T-cell (primary cell): ENCODE measurements at regions not wholly inside any gene's neighbourhood (a gene's known extent, or its start where the extent isn't known, plus 50 kb on each side); places are given as distances from the start of the nearest gene placed in this dataset.

Source experiments
- ATAC-seq, 4 experiments: fragments of 200-7000 bp in 3 of 4; fragments of 150-1000 bp in 1 of 4; cut with Tn5 transposase; replicated peaks in 1 of 4; 1 replicate in 3 of 4; 2 replicates in 1 of 4; pipeline ENCODE4 v1.10.0; 2021; ENCODE audit warnings: moderate library complexity in 3 of 4, mild to moderate bottlenecking in 2 of 4, moderate number of reproducible peaks in 1 of 4
- CTCF ChIA-PET, 2 donors: fragments of 300-600 bp; sonication (Branson Sonifier 250); formaldehyde crosslinking; loops; one replicate each; lab custom pipeline; 2022; ENCODE audit warnings: antibody characterized with exemption in 2 of 2; lab: Charles Lee
- POLR2A ChIA-PET, 2 donors: fragments of 300-600 bp; sonication (Branson Sonifier 250); formaldehyde crosslinking; loops; one replicate each; lab custom pipeline; 2022; ENCODE audit warnings: antibody characterized with exemption in 2 of 2; lab: Charles Lee
- DNase-seq, 35 experiments: peaks; one replicate each; pipeline versions ENCODE4 v3.0.0 to v3.0.0-alpha.2; 2013 to 2023
- H3K27ac ChIP-seq: one replicate; pipeline ENCODE4 v1.5.1; 2013; ENCODE audit warnings: low read length
- H3K27me3 ChIP-seq, 2 experiments: replicated peaks in 1 of 2; 1 replicate in 1 of 2; 2 replicates in 1 of 2; pipeline versions ENCODE4 v1.6.1 to v1.7.0; 2013; ENCODE audit warnings: low read length in 1 of 2, mixed read lengths in 1 of 2; ENCODE audit not compliant: control insufficient read depth in 2 of 2, insufficient read depth in 2 of 2; ENCODE audit errors: extremely low read depth in 1 of 2
- H3K36me3 ChIP-seq, 2 donors: 1 replicate in 1 of 2; 2 replicates in 1 of 2; pipeline versions ENCODE4 v1.6.1 to v1.7.0; 2013; ENCODE audit warnings: low read length in 1 of 2; ENCODE audit not compliant: control insufficient read depth in 2 of 2, insufficient read depth in 1 of 2; ENCODE audit errors: extremely low read depth in 1 of 2
- H3K4me1 ChIP-seq, 2 experiments: 1 replicate in 1 of 2; 2 replicates in 1 of 2; pipeline versions ENCODE4 v1.6.1 to v1.7.0; 2013; ENCODE audit warnings: low read length in 2 of 2, mixed read lengths in 1 of 2; ENCODE audit not compliant: insufficient read depth in 2 of 2, control insufficient read depth in 1 of 2; ENCODE audit errors: extremely low read depth in 1 of 2
- H3K4me3 ChIP-seq, 2 donors: 1 replicate in 1 of 2; 2 replicates in 1 of 2; pipeline versions ENCODE4 v1.5.1 to v1.7.0; 2013; ENCODE audit warnings: mild to moderate bottlenecking in 2 of 2, low read length in 1 of 2, moderate library complexity in 1 of 2; ENCODE audit not compliant: control insufficient read depth in 1 of 2; ENCODE audit errors: extremely low read depth in 1 of 2
- H3K9me3 ChIP-seq: 2 replicates; pipeline ENCODE4 v1.7.0; 2013
- H3K27ac Mint-ChIP-seq, 2 donors: one replicate each; pipeline ENCODE4 v1.8.0; 2020 to 2021; ENCODE audit warnings: mild to moderate bottlenecking in 2 of 2, mixed read lengths in 2 of 2
- H3K27me3 Mint-ChIP-seq, 2 donors: one replicate each; pipeline ENCODE4 v1.8.0; 2021 to 2022; ENCODE audit warnings: mixed read lengths in 2 of 2
- H3K36me3 Mint-ChIP-seq: one replicate; pipeline ENCODE4 v1.8.0; 2021; ENCODE audit warnings: mixed read lengths
- H3K4me1 Mint-ChIP-seq, 3 donors: one replicate each; pipeline ENCODE4 v1.8.0; 2020 to 2022; ENCODE audit warnings: mixed read lengths in 3 of 3, mild to moderate bottlenecking in 1 of 3
- H3K4me3 Mint-ChIP-seq, 3 donors: one replicate each; pipeline ENCODE4 v1.8.0; 2020 to 2022; ENCODE audit warnings: mild to moderate bottlenecking in 3 of 3, mixed read lengths in 3 of 3, moderate library complexity in 3 of 3
- H3K9me3 Mint-ChIP-seq, 3 donors: one replicate each; pipeline ENCODE4 v1.8.0; 2020 to 2022; ENCODE audit warnings: mixed read lengths in 3 of 3
- WGBS: methylation state at CpG from one replicate; pipeline ENCODE4 v1.1.5; 2013; ENCODE audit warnings: missing lambda C conversion rate; ENCODE audit not compliant: insufficient coverage; 5-methylcytosine and 5-hydroxymethylcytosine counted together

- Mint-ChIP-seq H3K36me3 (peaks cover 4% of the 10 kb centered on the region), H3K27me3 (peaks cover 0 to 3% of the 10 kb centered on the region in 2 donors), H3K27ac (no peak overlapping the region), H3K9me3 (no peaks in the 10 kb centered on the region), H3K4me3 (no peak overlapping the region), H3K4me1 (no peaks in the 10 kb centered on the region)
- H3K4me3 ChIP-seq: no peak overlapping the region
- ChIA-PET POLR2A (no interaction called here), CTCF (no interaction called here)
- H3K27ac ChIP-seq: no peak overlapping the region
- H3K27me3 ChIP-seq: peaks cover 0 to 14% of the 10 kb centered on the region in 2 experiments
- no peak for DNase-seq
- H3K9me3 ChIP-seq: no peaks in the 10 kb centered on the region
- H3K4me1 ChIP-seq: no peaks in the 10 kb centered on the region
- no peak for ATAC-seq
- WGBS: no CpG with 5 or more reads among the region's 2 CpGs
- H3K36me3 ChIP-seq: no peaks in the 10 kb centered on the region
Measured at GRCh38 chr14:71185637-71186036, 278.4 kb downstream of the PCNX1 start.

GRCh38 chr14:71187633-71188356, 280.5 kb downstream of the PCNX1 start:
- H3K27ac Mint-ChIP-seq: no peak overlapping the region
- H3K9me3 ChIP-seq: no peaks in the 10 kb centered on the region
- H3K4me1 ChIP-seq: no peaks in the 10 kb centered on the region
- peaks cover 0 to 3% of the 10 kb centered on the region in 2 donors for H3K36me3 ChIP-seq
- no peak overlapping the region for H3K4me3 Mint-ChIP-seq
- H3K36me3 Mint-ChIP-seq: peaks cover 4% of the 10 kb centered on the region
- 88% methylated on average over 6 of the region's 11 CpGs for WGBS
- ATAC-seq (no peak), DNase-seq (no peak)
- no peaks in the 10 kb centered on the region for H3K4me1 Mint-ChIP-seq
- POLR2A ChIA-PET: interaction anchor here (0.6 kb wide), 2 partner anchors 25 to 695 kb away, joined by 4 to 6 read pairs; no protein-coding TSS in a partner anchor
- H3K27me3 ChIP-seq: peaks cover 0 to 14% of the 10 kb centered on the region in 2 experiments
- H3K9me3 Mint-ChIP-seq: no peaks in the 10 kb centered on the region
- H3K27ac ChIP-seq: no peak overlapping the region
- CTCF ChIA-PET: no interaction called here
- no peak overlapping the region for H3K4me3 ChIP-seq
- H3K27me3 Mint-ChIP-seq: peaks cover 0 to 8% of the 10 kb centered on the region in 2 donors

- no peak overlapping the region for H3K27ac Mint-ChIP-seq
- WGBS: no CpG with 5 or more reads among the region's 5 CpGs
- H3K27ac ChIP-seq: no peak overlapping the region
Measured at GRCh38 chr14:71190770-71191374, 283.6 kb downstream of the PCNX1 start.

GRCh38 chr14:71193663-71194062, 286.4 kb downstream of the PCNX1 start:
- Histone ChIP-seq H3K4me1 (no peaks in the 10 kb centered on the region), H3K9me3 (no peaks in the 10 kb centered on the region), H3K36me3 (peaks cover 0 to 3% of the 10 kb centered on the region in 2 donors), H3K27ac (no peak overlapping the region), H3K4me3 (no peak overlapping the region), H3K27me3 (peaks cover 0 to 4% of the 10 kb centered on the region in 2 experiments)
- no peak overlapping the region for H3K4me3 Mint-ChIP-seq
- H3K27me3 Mint-ChIP-seq: peaks cover 0 to 4% of the 10 kb centered on the region in 2 donors
- POLR2A ChIA-PET: interaction anchor here in 1 of 2 donors (0.6 kb wide), 1 partner anchor 400 kb away, joined by 3 read pairs; no protein-coding TSS in a partner anchor
- no peaks in the 10 kb centered on the region for H3K36me3 Mint-ChIP-seq
- CTCF ChIA-PET: no interaction called here
- DNase-seq (no peak), ATAC-seq (no peak)
- no peaks in the 10 kb centered on the region for H3K9me3 Mint-ChIP-seq
- H3K4me1 Mint-ChIP-seq: no peaks in the 10 kb centered on the region
- no peak overlapping the region for H3K27ac Mint-ChIP-seq
- 20% methylated on average over 1 of the region's 1 CpG for WGBS

More at GRCh38 chr14:71190770-71191374, 283.6 kb downstream of the PCNX1 start:
- Histone ChIP-seq H3K9me3 (no peaks in the 10 kb centered on the region), H3K27me3 (peaks cover 0 to 6% of the 10 kb centered on the region in 2 experiments), H3K4me1 (no peaks in the 10 kb centered on the region), H3K4me3 (no peak overlapping the region), H3K36me3 (peaks cover 0 to 3% of the 10 kb centered on the region in 2 donors)
- no peaks in the 10 kb centered on the region for H3K9me3 Mint-ChIP-seq
- ChIA-PET CTCF (interaction anchor here in 1 of 2 donors (1.0 kb wide), 1 partner anchor 23 kb away, joined by 3 read pairs; no protein-coding TSS in a partner anchor), POLR2A (no interaction called here)
- ATAC-seq (no peak), DNase-seq (no peak)
- H3K4me1 Mint-ChIP-seq: no peaks in the 10 kb centered on the region
- no peak overlapping the region for H3K4me3 Mint-ChIP-seq
- H3K36me3 Mint-ChIP-seq: peaks cover 4% of the 10 kb centered on the region
- H3K27me3 Mint-ChIP-seq: peaks cover 0 to 8% of the 10 kb centered on the region in 2 donors

GRCh38 chr14:71194251-71194650, 287.0 kb downstream of the PCNX1 start:
- ATAC-seq (no peak), DNase-seq (no peak)
- ChIA-PET POLR2A (no interaction called here), CTCF (no interaction called here)
- 100% methylated on average over 1 of the region's 1 CpG for WGBS
- Histone ChIP-seq H3K9me3 (no peaks in the 10 kb centered on the region), H3K4me1 (no peaks in the 10 kb centered on the region), H3K36me3 (peaks cover 0 to 3% of the 10 kb centered on the region in 2 donors), H3K4me3 (no peak overlapping the region), H3K27ac (no peak overlapping the region), H3K27me3 (peaks cover 0 to 4% of the 10 kb centered on the region in 2 experiments)
- no peak overlapping the region for H3K27ac Mint-ChIP-seq
- peaks cover 0 to 4% of the 10 kb centered on the region in 2 donors for H3K27me3 Mint-ChIP-seq
- H3K4me1 Mint-ChIP-seq: no peaks in the 10 kb centered on the region
- H3K4me3 Mint-ChIP-seq: no peak overlapping the region
- no peaks in the 10 kb centered on the region for H3K36me3 Mint-ChIP-seq
- H3K9me3 Mint-ChIP-seq: no peaks in the 10 kb centered on the region

GRCh38 chr14:71196921-71197320, 289.7 kb downstream of the PCNX1 start:
- POLR2A ChIA-PET: interaction anchor here in 1 of 2 donors (0.6 kb wide), 1 partner anchor 668 kb away, joined by 5 read pairs; no protein-coding TSS in a partner anchor
- ATAC-seq (no peak), DNase-seq (no peak)
- WGBS: 92% methylated on average over 4 of the region's 6 CpGs
- H3K36me3 ChIP-seq: peaks cover 0 to 3% of the 10 kb centered on the region in 2 donors
- H3K9me3 Mint-ChIP-seq: no peaks in the 10 kb centered on the region
- H3K9me3 ChIP-seq: no peaks in the 10 kb centered on the region
- no peaks in the 10 kb centered on the region for H3K4me1 Mint-ChIP-seq
- H3K4me3 ChIP-seq: no peak overlapping the region
- no peak overlapping the region for H3K4me3 Mint-ChIP-seq
- CTCF ChIA-PET: no interaction called here
- H3K27me3 ChIP-seq: peaks cover 0 to 8% of the 10 kb centered on the region in 2 experiments
- peaks cover 0 to 3% of the 10 kb centered on the region in 2 donors for H3K27me3 Mint-ChIP-seq
- H3K36me3 Mint-ChIP-seq: no peaks in the 10 kb centered on the region
- H3K27ac ChIP-seq: no peak overlapping the region
- H3K4me1 ChIP-seq: no peaks in the 10 kb centered on the region
- H3K27ac Mint-ChIP-seq: no peak overlapping the region
